Left ventricle myocardium superior (tissue), 1 donor: ENCODE measurements at regions not wholly inside any gene's neighbourhood (a gene's known extent, or its start where the extent isn't known, plus 50 kb on each side); places are given as distances from the start of the nearest gene placed in this dataset.
A peak's percentile ranks its signal among the peaks of the same experiment; 100 is the strongest.
"Not testable (repeated sequence)": the region's sequence is repeated elsewhere in the genome, so short reads cannot be mapped to it uniquely, and the experiment has no call there.

Source experiments
- ATAC-seq: fragments of 200-7000 bp; cut with Tn5 transposase; one replicate; pipeline ENCODE4 v1.9.1; 2020; ENCODE audit warnings: mild to moderate bottlenecking, moderate library complexity
- DNase-seq: peaks from one replicate; pipeline ENCODE4 v3.0.0-alpha.2; 2020
- intact Hi-C: fragments of 100-400 bp; cut with micrococcal nuclease; formaldehyde crosslinking; loops from one replicate; pipeline ENCODE4 v1.11.0; 2022
- donor health status: DM: no; HTN: yes; CAD: no; lungs with severe emphysema.

DNA sequence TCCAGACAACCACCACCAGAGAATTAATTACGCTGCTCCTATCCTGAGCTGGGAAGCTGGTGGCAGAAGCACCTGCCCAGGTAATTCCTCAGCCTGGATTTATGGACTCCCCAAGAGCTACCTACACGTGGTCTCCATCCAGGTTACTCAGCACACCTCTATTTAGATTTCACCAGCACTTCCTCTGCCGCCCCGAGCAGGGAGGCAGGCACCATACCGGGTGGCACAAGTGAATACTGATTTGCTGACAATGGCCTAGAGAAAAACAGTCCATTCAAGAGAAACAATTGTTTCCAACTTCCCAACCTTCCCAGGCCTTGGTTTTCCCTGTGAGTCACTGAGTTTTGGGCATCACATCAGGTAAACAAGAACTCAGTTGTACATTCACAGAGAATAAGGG, 134.3 kb downstream of the MATN1 start:
- intact Hi-C loops: no loop called here
- ATAC-seq (no peak), DNase-seq (no peak)

DNA sequence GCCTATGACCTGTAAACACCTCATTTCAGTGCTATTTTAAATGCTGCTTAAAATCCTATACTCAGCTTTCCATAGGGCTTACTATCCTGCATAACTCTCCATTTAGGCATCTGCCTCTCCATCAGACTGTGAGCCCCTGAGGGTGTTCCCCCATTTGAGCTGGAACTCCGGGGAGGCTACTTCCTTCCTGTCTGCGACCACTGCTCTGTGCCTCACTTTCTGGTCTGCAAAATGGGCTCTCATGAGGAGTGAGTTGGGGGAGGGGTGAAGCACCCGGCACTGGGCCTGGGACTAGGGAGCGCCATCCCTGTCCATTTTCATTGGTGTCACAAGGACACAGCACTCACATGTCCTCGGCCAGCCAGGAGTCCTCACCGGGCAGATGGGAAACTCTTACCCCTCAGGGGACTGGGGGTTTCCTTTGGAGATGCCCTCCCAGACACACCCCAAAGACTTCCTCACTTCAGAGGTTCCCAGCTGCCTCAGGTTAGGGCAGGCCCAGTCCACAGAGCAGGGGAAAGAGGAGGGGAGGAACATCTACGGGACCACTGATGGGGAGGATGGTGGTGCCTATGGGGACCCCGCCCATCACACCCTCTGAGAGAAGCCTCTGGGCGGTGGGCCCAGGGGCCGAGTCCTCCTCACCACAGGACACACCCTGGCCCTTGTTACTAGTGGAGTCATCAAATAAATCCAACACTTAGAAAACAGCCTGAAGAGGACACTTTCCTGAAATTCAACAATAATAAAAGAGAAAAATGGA, 134.9 kb downstream of the MATN1 start:
- no peak for ATAC-seq
- intact Hi-C loops: no loop called here

GRCh38 chr1:30586671-30587070, 136.7 kb downstream of the MATN1 start:
- ATAC-seq: no peak
- intact Hi-C loops: no loop called here
- DNase-seq: no peak

More for the DNA sequence above, 134.9 kb downstream of the MATN1 start:
- DNase-seq: no peak

DNA sequence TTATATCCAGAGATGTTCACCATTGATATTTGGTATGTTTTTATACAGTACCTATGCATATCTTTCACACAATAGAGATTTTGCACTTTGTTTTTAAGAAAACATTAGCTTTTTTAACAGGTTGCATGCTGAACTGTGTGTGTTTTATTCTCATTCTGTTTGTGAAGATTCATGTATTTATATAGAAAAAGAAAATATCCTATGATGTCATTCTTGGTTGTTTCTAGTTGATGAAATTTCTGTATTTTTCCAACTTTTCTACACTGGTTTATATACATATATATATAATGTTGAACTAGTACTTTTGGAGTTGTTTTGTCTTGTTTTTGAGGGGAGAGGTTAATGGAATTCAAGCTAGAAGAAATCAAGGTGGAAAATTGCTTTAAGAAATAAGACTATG, 143.8 kb downstream of the MATN1 start:
- ATAC-seq (no peak), DNase-seq (no peak)
- intact Hi-C loops: no loop called here

DNA sequence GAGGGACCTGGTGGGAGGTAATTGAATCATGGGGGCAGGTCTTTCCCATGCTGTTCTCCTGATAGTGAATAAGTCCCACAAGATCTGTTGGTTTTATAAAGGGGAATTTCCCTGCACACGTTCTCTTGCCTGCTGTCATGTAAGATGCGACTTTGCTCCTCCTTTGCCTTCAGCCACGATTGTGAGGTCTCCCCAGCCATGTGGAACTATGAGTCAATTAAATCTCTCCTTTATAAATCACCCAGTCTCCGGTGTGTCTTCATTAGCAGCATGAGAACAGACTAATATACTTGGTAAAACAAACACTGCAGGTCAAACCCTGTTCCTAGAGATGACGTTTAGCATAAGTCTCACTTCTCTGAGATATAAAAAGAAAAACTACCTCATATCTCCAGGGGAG, 148.3 kb downstream of the MATN1 start:
- intact Hi-C loops: no loop called here
- DNase-seq (no peak), ATAC-seq (no peak)

GRCh38 chr1:30572192-30572591, 151.2 kb downstream of the MATN1 start:
- no peak for DNase-seq
- intact Hi-C loops: no loop called here
- ATAC-seq: peak; percentile 89

- ATAC-seq (peak; percentile 60), DNase-seq (no peak)
- intact Hi-C loops: no loop called here
Observed at GRCh38 chr1:30571380-30571779, 152.0 kb downstream of the MATN1 start.

DNA sequence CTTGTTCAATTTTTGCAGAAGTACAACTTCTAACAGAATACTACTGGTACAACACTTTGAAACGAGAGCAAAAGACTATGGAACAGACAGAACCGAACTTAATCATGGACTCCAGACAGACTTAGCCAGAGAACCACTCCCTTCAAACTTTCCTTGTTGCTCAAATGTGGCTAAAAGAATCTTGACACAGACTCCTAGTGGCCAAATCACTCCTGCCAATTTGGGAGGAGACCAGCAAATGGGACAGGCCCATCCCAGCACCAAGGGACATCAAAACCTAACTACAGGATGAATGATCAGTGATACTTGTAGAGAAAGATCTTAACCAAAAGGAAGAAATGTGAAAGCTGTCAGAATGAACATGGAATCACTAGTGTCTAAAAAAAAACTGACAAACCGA, 154.0 kb downstream of the MATN1 start:
- ATAC-seq (no peak), DNase-seq (no peak)
- intact Hi-C loops: no loop called here

DNA sequence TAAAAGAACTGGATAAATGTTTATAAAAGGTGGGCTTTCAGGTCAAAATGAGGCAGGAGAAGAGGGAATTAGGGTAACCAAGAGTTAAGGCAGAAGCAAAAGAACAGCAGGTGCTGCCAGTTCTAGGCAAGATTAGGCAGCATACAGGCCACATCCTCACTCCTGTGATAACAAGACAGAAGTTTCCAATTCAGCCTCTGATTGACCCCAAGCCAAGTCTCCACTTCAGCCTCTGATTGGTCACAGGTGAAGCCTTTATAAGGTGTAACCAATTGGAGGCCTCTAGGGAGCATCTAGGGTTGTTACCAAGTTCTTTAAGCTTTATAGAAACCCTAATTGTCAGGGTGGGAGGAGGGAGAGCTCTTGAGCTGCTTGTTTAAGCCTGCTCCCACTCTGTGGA, 160.8 kb downstream of the MATN1 start:
- intact Hi-C loops: no loop called here
- DNase-seq (no peak), ATAC-seq (peak; percentile 64)

GRCh38 chr1:30551603-30552002, 171.8 kb downstream of the MATN1 start:
- DNase-seq (no peak), ATAC-seq (no peak)
- intact Hi-C loops: no loop called here

- DNase-seq (no peak), ATAC-seq (no peak)
- intact Hi-C loops: no loop called here
Observed at GRCh38 chr1:30550365-30551220, 172.8 kb downstream of the MATN1 start.

DNA sequence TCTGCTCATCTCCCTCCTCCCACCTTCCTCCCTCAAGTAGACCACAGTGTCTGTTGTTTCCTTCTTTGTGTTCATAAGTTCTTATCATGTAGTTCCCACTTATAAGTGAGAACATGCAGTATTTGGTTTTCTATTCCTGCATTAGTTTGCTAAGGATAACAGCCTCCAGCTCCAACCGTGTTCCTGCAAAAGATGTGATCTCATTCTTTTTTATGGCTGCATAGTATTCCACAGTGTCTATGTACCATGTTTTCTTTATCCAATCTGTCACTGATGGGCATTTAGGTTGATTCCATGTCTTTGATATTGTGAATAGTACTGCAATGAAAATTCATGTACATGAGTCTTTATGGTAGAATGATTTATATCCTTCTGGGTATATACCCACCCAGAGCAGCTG, 173.5 kb downstream of the MATN1 start:
- DNase-seq, ATAC-seq, intact Hi-C loops: not testable (repeated sequence)

GRCh38 chr1:30548294-30548693, 175.1 kb downstream of the MATN1 start:
- ATAC-seq (no peak), DNase-seq (no peak)
- intact Hi-C loops: no loop called here

GRCh38 chr1:30547326-30547725, 176.1 kb downstream of the MATN1 start:
- DNase-seq, intact Hi-C loops, ATAC-seq: not testable (repeated sequence)

DNA sequence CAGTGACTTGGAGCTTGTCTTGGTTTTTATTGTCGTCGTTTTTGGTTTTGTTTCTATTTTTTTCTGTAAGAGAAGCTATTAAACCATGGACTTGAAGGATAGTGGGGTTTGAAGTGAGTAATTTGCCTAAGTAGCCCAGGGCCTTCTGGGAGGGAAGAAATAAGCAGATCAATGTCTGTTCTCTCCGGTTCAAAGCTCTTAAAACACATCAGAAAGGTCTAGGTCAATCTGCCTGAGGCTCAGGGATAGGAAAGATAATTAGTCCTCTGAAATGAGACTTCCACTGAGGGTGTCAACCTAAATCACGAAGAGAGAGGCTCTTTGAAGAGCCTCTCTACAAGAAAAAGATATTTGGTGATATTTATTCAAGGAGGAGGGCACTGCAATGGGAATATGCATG, 178.0 kb downstream of the MATN1 start:
- intact Hi-C loops: no loop called here
- no peak for DNase-seq
- ATAC-seq: no peak

DNA sequence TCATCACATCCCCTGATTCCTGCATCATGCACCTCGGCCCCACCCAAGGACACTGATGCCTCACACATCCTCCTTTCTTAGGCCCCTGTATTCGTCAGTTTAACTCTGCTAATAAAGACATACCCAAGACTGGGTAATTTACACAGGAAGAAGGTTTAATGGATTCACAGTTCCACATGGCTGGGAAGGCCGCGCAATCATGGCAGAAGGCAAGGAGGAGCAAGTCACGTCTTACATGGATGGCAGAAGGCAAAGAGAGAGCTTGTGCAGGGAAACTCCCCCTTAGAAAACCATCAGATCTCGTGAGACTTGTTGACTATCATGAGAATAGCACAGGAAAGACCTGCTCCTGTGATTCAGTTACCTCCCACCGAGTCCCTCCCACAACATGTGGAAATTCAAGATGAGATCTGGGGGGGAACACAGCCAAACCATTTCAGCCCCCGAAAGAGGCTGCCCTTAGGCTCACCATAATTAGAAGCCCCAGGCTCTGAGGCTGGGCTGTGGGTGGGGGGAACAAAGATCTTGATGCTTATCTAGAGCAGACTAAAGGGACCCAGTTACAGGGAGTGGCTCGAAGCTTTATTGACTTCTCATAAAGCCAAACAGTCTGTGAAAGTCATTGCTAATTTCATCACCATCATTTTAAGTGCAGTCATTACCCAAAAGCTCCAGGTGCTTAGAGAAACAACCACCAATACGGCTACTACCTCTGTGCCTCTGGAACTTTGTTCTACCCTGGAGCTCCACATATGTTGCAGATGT, 181.5 kb downstream of the MATN1 start:
- ATAC-seq (no peak), DNase-seq (no peak)
- intact Hi-C loops: no loop called here

- intact Hi-C loops: no loop called here
- no peak for DNase-seq
- no peak for ATAC-seq
Observed at GRCh38 chr1:30540611-30541192, 182.7 kb downstream of the MATN1 start.

DNA sequence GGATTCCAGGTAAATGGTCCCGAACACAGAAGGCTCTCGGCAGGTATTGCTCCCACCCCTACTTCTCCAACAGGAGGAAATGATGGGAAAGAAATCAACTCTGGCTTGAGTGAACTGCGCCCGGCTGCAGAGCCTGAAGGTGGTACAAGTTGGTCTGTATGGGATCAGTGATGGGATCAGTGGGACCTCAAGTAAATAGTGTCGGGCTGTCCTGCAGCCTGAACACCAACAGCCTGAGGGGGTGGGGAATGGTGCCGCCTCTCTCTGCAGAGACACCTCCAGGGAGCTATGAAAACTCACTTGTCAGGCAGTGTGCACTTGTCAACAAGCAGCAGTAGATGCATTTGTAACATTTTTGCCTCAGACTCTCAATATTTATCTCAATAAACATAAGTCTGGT, 183.5 kb downstream of the MATN1 start:
- no peak for ATAC-seq
- DNase-seq: no peak
- intact Hi-C loops: no loop called here

DNA sequence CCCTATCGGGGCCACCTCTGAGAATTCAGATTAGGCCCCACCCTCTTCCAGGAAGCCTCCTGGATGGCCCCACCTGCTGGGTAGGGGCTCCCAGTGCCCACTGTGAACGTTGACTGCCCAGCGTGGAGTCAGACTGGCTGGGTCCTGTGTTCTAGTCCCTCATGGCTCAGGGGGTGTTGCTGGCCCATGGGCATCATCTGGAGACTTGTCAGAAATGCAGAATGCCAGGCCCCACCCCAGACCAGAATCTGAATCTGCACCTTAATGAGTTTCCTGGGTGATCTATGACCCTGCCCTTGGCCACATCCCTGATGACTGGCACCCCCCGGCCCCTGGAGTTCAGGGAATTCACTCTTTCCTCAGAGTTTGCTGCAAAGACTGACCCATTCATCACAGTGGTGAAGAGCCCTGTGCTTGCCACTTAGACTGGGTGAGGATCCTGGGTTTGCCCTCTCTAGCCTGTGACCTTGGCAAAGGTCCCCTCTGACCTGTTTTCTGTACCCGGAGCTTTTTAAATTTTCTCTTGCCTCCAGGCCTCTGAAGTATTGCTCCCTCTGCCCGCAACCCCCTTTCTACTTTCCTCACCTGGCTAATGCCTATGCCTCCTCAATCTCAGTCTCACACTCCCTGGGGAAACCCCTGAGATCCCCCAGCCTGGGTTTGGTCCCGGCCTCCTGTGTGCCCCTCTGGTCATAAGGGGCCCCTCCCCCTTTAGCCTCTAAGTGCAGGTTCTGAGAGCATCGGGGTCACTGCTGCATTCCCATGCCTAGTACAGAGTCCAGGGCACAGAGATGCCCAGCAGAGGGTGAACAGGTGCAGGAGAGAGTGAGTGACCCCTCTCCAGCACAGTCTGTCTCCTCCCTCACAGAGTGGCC, 184.2 kb downstream of the MATN1 start:
- intact Hi-C loops: no loop called here
- no peak for DNase-seq
- no peak for ATAC-seq
